ENCODE measurements at regions not wholly inside any gene's neighbourhood (a gene's known extent, or its start where the extent isn't known, plus 50 kb on each side); places are given as distances from the start of the nearest gene placed in this dataset.

GRCh38 chr18:76594966-76595365, 99.9 kb upstream of the ZNF516 start:
- no peak for TF ChIP-seq CTCF (IDR thresholded peaks at IDR 0.05 in 2 of 3, conservative IDR thresholded peaks at IDR 0.05 in 1 of 3; ENCODE audit: borderline replicate concordance in 1 of 3, insufficient read depth in 1 of 3, low read depth in 2 of 3, low read length in 2 of 3)
- TF ChIP-seq POLR2AphosphoS5 (IDR thresholded peaks at IDR 0.05; ENCODE audit: low read depth, low read length), result no peak
- TF ChIP-seq RAD21 (IDR thresholded peaks at IDR 0.05; ENCODE audit: low read depth), result no peak
- no peak for TF ChIP-seq JUND (IDR thresholded peaks at IDR 0.05)
- no peak for TF ChIP-seq FOSL1 (IDR thresholded peaks at IDR 0.05; ENCODE audit: low read depth)
- no peak for TF ChIP-seq SRF (IDR thresholded peaks at IDR 0.05; ENCODE audit: low read depth)

Data from HCT116 (cell line).